GM18909 (cell line): ENCODE measurements at regions not wholly inside any gene's neighbourhood (a gene's known extent, or its start where the extent isn't known, plus 50 kb on each side); places are given as distances from the start of the nearest gene placed in this dataset.

ENCODE experiments used
- ATAC-seq: cut with Tn5 transposase; IDR thresholded peaks from one replicate; pipeline ENCODE4 v1.9.1; 2021; ENCODE audit warnings: mild to moderate bottlenecking; ENCODE audit not compliant: unreplicated experiment, poor library complexity

DNA sequence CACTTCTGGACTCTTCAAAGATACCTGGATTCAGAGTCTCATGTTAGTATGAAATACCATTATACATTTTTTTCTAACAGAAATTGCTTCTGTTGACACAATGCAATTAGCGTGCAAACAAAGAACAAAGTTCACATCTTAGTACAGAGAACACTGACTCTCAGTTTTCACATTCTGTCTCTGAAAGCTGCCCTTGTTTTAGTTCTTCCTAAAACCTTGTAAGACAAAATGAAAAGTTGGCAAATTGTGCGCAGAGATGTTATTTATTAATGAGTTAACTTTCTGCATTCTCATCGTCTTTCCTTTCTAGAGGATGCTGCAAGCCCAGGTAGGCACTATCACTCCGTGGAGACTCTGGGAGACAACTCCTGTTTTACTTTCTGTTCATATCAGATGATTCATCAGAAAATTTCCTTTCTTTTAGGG lies 377.3 kb upstream of the POU3F3 start:
- no peak for ATAC-seq

DNA sequence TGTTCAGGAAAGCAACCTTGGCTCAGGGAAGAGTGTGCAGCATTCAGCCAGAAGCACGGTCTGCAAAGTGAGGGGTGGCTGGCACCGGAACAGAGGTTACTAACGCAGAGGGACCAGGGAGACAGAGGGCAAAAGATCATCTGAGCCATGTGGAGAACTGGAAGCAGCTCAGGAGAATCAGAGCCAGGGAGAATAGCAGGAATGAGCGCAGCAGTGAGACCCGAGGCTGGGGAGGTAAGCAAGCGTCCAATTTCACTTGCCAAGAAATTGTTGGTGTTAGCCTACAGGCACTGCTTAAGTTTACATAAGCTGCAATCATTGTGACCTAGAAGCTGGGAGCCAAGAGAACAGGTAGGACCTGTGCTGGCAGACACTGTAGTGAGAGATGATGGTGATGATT lies 372.6 kb upstream of the POU3F3 start:
- no peak for ATAC-seq

DNA sequence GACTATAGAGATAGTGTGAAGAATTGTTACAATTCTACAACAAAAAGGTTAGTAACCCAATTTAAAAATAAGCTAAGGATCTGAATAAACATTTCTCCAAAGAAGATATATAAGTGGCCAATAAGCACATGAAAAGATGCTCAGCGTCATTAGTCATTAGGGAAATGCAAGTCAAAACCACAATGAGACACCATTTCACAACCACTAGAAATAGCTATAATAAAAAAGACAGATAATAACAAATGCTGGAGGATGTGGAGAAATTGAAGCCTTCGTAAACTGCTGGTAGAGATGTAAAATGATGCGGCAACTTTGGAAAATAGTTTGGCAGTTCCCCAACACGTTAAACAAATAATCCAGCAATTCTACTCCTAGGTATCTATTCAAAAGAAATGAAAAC lies 366.5 kb upstream of the POU3F3 start:
- ATAC-seq = no peak

DNA sequence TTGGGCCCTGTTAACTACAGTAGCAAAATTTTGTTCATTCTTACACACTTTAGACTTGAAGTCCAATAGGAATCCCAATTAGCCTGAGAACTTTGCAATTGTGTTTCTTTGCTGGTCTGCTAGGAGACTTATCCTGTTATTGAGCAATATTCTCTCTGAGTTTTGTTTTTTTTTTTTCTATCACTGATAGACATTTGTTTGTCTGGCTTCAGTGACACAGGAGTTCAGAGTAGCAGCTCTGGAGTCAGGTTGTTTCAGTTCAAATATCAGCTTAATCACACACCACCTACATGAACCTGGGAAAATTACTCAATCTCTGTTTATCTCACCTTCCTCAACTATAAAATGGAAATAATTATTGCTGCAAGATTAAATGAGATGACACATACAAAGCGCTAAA lies 360.2 kb upstream of the POU3F3 start:
- ATAC-seq = no peak

DNA sequence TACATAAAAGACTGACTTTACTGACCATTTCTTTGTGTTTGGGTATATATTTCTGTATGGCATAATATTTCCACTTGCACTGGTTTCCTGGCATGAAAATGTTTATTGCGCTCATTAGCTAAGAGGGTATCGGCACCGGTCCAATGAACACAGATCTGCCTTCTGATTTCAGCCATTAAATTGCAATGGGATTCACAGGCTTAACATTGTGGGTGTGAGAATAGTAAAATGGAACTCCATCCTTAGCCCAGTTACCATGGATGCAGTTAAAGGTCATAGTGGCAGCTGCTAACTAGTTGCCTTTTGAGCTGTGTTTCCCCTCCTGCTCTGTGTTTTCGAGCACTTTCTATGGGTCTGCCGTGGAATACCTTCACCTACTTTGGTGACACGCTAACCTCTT lies 352.6 kb upstream of the POU3F3 start:
- ATAC-seq = no peak

DNA sequence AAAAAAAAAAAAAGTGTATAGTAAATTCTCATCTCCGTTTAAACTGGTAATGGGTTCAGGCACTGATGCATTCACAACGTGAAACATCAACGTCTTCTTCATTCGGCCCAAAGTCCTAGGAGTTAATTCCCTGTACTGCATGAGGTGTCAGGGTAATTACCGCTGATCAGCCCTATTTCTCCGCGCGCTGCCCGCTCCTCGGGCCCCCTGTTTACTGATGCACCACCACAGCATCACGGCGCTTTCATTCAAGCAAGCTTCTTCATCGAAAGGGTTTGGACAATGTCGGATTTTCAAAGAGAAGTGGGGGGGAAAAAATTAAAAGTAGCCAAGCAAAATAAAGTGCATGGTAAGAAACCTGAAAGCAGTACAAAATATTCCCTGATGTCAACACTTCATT lies 352.0 kb upstream of the POU3F3 start:
- no peak for ATAC-seq

DNA sequence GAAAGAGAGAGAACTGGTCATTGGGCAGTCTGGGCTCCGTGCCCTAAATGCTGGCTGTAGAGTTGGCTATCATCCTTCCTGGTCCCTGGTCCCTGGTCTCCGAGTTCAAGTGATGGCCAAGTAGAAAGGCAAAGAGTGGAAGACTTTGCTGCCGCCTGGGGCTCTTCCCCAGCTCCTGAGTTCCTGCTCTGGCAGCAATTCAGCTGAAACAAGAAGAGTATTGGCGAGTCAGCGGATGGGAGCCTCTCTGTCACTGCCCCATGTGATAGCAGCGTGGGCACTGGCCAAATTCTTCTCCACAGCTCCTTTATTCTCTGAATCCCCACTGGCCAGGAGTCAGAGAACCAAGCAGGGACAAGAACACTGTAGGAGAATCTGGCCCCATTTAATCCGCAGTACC lies 351.0 kb upstream of the POU3F3 start:
- no peak for ATAC-seq

DNA sequence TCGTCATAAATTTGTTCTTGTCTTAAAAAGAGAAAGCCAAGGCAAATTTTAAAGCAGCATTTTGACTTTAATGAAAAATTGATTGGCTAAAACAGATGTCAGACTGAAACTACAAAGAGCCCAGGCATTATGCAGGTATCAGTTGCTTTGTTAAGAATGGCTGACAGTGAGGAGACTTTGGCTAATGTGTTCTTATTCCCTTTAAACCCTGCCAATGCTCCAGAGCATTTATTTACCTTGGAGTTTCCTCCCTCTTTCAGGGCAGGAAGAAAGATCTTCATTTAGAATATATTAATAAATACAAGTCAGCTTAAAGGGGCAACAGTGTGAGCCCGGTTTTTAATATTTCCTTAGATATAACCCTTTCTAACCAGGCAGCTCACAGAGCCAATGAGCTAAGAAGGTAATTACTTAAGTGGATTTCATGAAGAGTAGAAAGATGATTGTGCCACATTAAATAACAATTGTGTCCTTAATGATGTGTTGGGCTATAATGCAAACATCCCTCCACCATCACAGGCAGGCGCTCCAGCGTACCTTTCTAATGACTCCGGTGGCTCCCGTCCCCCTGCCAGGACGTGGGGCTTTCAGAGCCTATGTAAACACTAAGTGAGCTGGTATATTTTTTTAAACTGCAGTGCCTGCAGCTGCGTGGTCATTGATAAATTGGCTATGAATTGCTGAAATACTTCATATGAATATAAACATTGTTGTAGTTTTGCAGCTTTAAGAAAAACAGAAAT lies 349.4 kb upstream of the POU3F3 start:
- no peak for ATAC-seq

DNA sequence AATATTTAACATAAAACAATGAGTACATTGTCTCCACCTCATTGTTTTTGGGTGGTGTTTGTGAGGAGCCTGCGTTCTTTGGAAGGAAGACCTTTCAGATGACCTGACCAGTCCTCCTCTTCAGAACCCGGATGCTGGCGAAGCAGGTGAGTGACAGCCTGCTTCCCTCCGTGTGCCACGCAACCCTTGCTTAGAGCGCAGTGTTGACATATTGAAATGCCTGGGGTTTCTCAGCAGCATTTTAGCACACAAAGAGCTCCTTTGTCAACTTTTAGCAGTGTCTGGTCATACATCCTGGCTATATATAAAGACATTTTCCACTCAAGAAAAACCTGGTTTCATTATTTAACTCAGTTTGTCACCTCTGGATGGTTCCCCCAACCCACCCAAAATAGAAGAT lies 335.7 kb upstream of the POU3F3 start:
- ATAC-seq = no peak

DNA sequence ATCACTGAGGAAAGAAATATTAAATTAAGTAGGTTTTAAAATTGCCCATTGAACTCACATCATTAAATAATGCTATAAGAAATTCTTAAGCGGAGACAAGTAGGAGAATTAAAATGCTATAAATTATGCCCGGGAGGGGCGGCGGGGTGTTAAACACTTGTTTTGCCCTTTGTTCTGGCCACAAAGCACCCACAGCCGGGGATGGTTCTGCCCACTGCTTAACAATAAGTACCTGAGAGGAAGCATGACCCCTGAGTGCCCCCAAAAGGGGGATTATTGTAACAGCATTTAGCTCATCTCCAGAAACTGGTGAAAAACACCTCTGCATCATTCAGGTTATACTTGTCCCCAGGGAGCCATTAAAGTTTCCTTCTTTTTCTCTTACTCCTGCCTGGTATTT lies 332.7 kb upstream of the POU3F3 start:
- ATAC-seq = no peak

DNA sequence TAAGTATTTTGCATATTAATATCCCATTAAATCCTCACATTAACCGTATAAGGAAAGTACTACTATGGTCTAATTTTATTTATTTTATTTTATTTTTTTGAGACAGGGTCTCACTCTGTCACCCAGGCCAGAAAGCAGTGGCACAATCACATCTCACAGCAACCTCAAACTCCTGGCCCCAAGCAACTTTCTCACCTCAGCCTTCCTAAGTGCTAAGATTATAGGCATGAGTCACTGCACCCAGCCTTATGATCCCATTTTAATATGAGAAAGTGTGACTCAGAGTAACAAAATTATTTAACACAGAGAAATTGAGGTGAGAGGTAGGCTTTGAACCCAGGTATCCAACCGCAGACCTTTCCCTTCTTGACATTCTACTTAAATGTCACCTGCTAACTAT lies 330.0 kb upstream of the POU3F3 start:
- ATAC-seq = no peak

DNA sequence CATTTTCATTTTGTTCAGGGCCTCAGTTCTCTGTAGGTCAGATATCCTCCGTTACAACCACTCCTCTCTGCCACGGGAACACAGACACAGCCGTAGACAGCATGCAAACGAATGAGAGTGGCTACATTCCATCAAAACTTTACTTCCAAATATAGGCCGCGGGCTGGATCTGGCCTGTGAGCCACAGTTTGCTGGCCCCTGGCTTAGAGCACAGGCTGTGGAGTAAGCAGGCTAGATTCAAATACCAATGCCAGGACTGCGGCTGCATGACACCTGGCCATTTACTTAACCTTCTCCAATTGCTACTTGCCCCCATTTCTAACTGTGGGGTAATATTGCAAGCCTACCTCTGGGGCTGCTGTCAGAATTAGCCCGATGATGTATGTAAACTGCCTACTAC lies 325.8 kb upstream of the POU3F3 start:
- ATAC-seq = no peak

DNA sequence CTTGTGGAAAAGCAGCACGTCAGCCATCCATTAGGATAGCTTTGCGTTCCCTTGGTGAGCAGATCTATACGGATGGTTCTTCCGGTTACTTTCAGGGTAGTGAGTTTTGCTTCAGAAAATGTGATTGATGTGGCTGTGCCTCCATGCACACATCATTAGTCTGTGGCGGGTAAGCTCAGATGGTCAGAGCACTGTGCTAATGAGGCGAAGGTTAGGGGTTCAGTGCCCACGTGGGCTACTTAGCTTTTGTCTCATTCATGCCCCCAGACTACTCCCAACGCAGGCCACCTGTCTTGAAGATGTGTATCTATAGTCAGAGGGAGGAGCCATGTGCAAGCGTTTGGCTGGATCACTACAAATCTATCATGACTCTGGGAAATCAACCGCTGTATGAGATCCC lies 322.8 kb upstream of the POU3F3 start:
- ATAC-seq = no peak

DNA sequence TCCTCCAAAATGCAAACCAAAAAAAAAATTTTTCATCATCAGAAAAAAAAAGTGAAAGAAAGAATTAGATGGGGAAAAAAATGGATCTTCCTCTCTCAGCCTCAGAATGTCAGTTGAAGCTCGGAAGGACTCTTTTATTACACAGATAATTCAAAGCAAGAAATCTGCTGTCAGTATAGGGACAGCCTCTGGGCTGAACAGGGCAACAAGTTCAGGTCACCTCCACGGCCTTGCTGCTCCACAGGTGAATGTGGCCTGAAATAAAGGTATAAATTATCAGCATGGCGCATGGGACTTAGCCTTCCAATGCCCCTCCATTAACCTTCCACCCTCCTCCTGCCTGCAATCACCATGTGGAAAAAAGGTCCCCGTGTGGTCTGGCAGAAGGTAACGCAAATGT lies 316.8 kb upstream of the POU3F3 start:
- no peak for ATAC-seq

DNA sequence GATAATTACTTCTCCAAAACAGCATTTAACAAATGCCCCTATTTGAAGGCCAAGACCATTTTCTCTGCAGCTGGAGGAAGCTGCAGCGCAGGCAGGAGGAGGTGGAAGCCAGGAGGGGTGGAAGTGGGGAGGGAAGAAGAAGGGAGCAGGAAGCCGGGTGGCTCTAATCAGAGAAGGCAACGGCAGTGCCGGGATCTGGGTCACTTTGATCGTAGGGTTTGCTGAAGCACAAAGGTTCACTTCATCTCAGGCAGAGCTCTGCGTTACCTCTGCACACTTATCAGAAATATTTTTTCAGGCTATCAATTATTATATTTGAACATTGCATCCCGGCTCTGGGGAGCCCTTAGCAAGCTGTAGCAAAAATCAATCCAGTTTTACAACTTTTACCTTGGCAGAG lies 315.8 kb upstream of the POU3F3 start:
- no peak for ATAC-seq

DNA sequence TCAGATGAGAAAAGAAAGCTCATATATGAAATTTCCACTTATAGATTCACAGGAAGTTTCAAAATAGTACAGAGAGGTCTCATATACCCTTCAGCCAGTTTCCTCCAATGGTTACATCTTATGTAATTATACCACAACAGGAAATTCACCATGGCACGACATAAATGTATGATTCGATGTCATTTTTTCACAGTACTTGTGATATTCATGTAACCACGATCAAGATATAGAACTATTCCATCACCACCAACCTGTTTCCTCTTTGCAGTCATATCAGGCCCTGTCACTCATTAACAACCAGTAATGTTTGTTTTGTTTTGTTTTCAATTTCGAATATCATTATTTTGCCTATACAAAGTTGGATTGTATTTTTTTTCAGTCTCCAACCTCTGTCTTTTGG lies 314.3 kb upstream of the POU3F3 start:
- ATAC-seq = peak; percentile 61

DNA sequence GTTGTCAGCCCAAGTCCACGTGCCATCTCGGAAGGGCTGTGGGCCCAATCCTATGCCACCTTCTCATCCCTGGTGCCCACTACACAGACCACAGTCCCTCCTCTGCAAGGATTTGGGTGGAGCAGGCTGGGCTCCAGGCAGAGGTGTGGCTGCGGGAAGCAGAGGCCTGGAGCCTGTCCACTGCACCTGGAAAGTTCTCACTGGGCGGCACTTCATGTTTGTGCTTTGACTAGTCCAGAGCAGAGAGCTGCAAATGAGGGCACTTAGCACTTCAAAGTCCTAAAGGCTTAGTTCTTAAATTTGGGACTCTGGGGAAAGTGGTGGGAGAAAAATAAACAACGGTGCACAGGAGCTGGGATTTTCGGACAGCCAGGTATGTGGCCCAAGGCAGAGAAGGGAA lies 308.9 kb upstream of the POU3F3 start:
- ATAC-seq = no peak

DNA sequence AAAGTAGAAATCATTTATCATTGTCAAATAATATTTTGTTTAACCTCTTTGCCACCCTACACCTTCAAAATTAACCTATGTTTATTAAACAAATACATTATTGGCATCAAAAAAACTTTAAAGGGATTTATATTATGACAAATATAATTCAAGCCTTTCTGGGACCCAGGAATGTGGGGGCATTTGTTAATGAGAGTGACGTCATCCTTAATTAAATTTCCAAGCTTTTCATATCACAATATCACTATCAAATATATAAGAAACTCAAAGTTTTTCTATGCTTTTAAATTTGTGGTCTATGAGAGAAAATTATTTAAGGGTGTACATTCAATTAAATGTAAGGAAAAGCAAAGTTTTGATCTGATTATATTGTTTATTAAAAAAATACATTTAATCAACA lies 307.4 kb upstream of the POU3F3 start:
- ATAC-seq = no peak

DNA sequence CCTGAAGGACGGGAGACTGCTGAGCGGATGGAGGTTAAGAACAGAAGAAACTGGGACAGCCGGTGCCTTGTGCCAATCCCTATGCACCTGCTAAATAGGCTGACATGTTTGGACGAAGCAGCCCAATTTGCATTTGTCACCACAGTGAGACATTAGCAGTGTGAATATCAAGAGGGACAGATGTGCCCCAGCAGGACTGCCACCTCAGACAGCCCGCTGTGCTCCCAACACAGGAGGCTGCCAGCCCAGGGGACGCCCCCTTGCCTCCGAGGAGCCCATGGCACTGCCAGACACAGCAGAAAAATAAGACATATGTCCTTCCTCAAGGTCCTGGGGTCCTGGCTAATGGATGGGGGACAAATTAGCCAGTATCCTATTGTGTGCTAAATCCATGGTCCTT lies 306.7 kb upstream of the POU3F3 start:
- no peak for ATAC-seq

DNA sequence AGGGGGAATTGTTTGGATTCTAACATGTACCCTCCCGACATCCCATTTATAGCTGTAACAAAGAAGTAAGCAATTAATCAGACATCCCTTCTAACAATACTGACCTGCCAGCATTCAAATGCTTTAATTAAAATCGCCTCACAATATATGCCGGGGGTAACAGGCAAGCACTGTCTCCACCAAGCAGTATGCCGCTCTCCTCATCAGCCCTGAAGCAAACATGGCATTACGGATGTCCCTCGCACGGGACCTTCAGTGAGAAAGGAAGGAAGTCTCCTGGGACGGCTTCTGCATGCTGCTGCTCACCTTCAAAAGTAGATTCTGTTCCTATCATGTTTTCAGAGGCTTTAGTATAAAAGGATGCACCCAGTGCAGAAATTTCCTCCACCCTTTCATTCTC lies 292.7 kb upstream of the POU3F3 start:
- ATAC-seq = no peak

DNA sequence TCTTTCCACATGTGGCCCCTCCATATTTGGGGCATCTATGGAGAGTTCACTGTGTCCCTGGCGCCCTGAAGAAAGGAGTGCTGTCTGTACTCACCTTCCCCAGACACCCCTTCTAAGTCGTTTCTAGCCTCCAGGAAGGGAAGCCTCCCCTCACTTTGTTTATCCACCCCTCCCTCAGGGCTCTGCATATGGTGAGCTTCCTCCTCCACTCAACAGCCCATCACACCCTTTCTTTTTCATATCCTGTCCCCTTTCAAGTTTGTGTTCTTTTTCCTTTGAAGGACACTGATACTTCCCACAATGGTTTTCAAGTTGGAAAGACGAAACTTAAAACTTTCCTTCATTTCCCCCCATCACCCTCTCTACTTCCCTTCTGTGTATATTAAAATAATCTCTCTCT lies 291.4 kb upstream of the POU3F3 start:
- no peak for ATAC-seq

DNA sequence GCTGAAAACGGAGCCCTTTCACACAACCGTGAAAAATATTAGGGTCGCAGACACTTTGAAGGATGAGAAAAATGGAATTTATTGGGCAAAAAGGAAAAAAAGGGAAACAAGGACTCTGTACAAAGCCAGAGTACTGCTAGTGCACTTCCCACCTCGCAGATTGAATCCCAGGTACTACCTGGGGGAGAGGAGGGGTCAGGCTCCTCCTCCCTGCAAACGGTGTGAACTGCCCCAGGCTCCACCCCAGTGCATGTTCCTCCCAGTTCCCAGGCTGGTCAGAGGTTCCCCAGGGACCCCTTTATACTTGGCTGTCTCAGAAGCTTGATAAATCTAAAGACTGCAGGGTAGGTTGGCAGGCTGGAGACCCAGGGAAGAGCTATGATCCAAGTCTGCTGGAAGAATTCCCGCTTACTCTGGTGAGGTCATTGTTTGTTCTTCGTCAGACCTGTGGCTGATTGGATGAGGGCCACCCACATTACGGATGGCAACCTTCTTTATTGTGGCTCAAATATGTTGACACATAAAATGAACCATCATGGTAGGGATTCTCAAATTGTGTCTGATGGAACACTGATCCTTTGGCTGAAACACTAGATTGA lies 290.4 kb upstream of the POU3F3 start:
- ATAC-seq = no peak
